B cell (primary cell): ENCODE measurements at regions not wholly inside any gene's neighbourhood (a gene's known extent, or its start where the extent isn't known, plus 50 kb on each side); places are given as distances from the start of the nearest gene placed in this dataset.

Source experiments
- ATAC-seq: fragments of 200-7000 bp; cut with Tn5 transposase; one replicate; pipeline ENCODE4 v1.10.0; 2021; ENCODE audit warnings: low read depth, mild to moderate bottlenecking, moderate number of reproducible peaks, moderate library complexity
- CTCF ChIA-PET: fragments of 350-600 bp; sonication (Branson Sonifier 250); formaldehyde crosslinking; loops from one replicate; lab custom pipeline; 2021; ENCODE audit warnings: antibody characterized with exemption, inconsistent platforms; lab: Charles Lee
- POLR2A ChIA-PET: fragments of 350-600 bp; sonication (Branson Sonifier 250); formaldehyde crosslinking; loops from one replicate; lab custom pipeline; 2021; ENCODE audit warnings: antibody characterized with exemption; lab: Charles Lee
- DNase-seq: peaks from one replicate; pipeline ENCODE4 v3.0.0; 2013
- H2AFZ ChIP-seq: 2 replicates; pipeline ENCODE4 v1.6.1; 2012; ENCODE audit warnings: mild to moderate bottlenecking, low read depth, low read length; ENCODE audit not compliant: insufficient read depth, poor library complexity, severe bottlenecking
- H3K27ac ChIP-seq, 2 donors: 1 replicate in 1 of 2; 2 replicates in 1 of 2; pipeline ENCODE4 v1.5.1; 2012 to 2013; ENCODE audit warnings: low read length in 2 of 2, mild to moderate bottlenecking in 2 of 2, moderate library complexity in 1 of 2
- H3K27me3 ChIP-seq, 4 experiments: fragments of 200-600 bp in 1 of 4; sonication (generic) in 1 of 4; replicated peaks in 1 of 4; 1 replicate in 2 of 4; 2 replicates in 2 of 4; pipeline versions ENCODE4 v1.6.1 to v1.7.0; 2013 to 2016; ENCODE audit warnings: low read length in 3 of 4, mild to moderate bottlenecking in 2 of 4, mixed read lengths in 1 of 4, moderate library complexity in 1 of 4; ENCODE audit not compliant: insufficient read depth in 4 of 4, control insufficient read depth in 3 of 4; ENCODE audit errors: control extremely low read depth in 1 of 4
- H3K36me3 ChIP-seq, 2 experiments: replicated peaks in 1 of 2; 1 replicate in 1 of 2; 2 replicates in 1 of 2; pipeline versions ENCODE4 v1.6.1 to v1.7.1; 2013; ENCODE audit warnings: low read length in 1 of 2; ENCODE audit not compliant: insufficient read depth in 2 of 2, control insufficient read depth in 1 of 2; ENCODE audit errors: control extremely low read depth in 1 of 2, extremely low read depth in 1 of 2
- H3K4me1 ChIP-seq, 2 donors: fragments of 200-600 bp in 1 of 2; sonication (generic) in 1 of 2; 1 replicate in 1 of 2; 2 replicates in 1 of 2; pipeline versions ENCODE4 v1.5.1 to v1.6.1; 2013 to 2017; ENCODE audit warnings: low read length in 2 of 2; ENCODE audit not compliant: control insufficient read depth in 2 of 2, insufficient read depth in 2 of 2
- H3K4me2 ChIP-seq: replicated peaks from 2 replicates; pipeline ENCODE3; 2012; ENCODE audit warnings: mild to moderate bottlenecking, low read depth, low read length; ENCODE audit not compliant: poor library complexity, severe bottlenecking
- H3K4me3 ChIP-seq, 5 experiments: fragments of 200-600 bp in 1 of 5; sonication (generic) in 1 of 5; 1 replicate in 3 of 5; 2 replicates in 2 of 5; pipeline versions ENCODE4 v1.5.1 to v1.7.0; 2011 to 2016; ENCODE audit warnings: low read length in 4 of 5, mild to moderate bottlenecking in 4 of 5, low read depth in 2 of 5, control low read depth in 1 of 5, moderate library complexity in 1 of 5; ENCODE audit not compliant: insufficient read depth in 1 of 5; ENCODE audit errors: control extremely low read depth in 1 of 5, extremely low read depth in 1 of 5
- H3K79me2 ChIP-seq: fragments of 200-600 bp; sonication (generic); one replicate; pipeline ENCODE4 v1.6.0; 2016; ENCODE audit warnings: low read length; ENCODE audit not compliant: control insufficient read depth, insufficient read depth
- H3K9ac ChIP-seq: fragments of 200-600 bp; sonication (generic); 2 replicates; pipeline ENCODE4 v1.6.1; 2017; ENCODE audit warnings: mild to moderate bottlenecking, low read length, moderate library complexity
- H3K9me3 ChIP-seq, 3 donors: one replicate each; pipeline versions ENCODE4 v1.6.1 to v1.7.1; 2013; ENCODE audit warnings: low read length in 2 of 3; ENCODE audit not compliant: control insufficient read depth in 2 of 3, insufficient read depth in 1 of 3; ENCODE audit errors: control extremely low read depth in 1 of 3
- H4K20me1 ChIP-seq: 2 replicates; pipeline ENCODE4 v1.6.0; 2012; ENCODE audit warnings: mild to moderate bottlenecking, low read length; ENCODE audit not compliant: insufficient read depth, control insufficient read depth, poor library complexity, severe bottlenecking
- H3K27ac Mint-ChIP-seq: one replicate; pipeline ENCODE4 v1.8.0; 2021; ENCODE audit warnings: mixed read lengths
- H3K27me3 Mint-ChIP-seq: one replicate; pipeline ENCODE4 v1.8.0; 2021; ENCODE audit warnings: mixed read lengths
- H3K4me1 Mint-ChIP-seq: one replicate; pipeline ENCODE4 v1.8.0; 2021; ENCODE audit warnings: mixed read lengths
- H3K4me3 Mint-ChIP-seq: one replicate; pipeline ENCODE4 v1.8.0; 2021; ENCODE audit warnings: mixed read lengths
- H3K9me3 Mint-ChIP-seq: one replicate; pipeline ENCODE4 v1.8.0; 2022; ENCODE audit warnings: mixed read lengths; ENCODE audit not compliant: insufficient read depth
- EZH2 ChIP-seq: IDR thresholded peaks from 2 replicates; pipeline ENCODE4 v1.6.1; 2012; ENCODE audit warnings: borderline replicate concordance, low read depth, mild to moderate bottlenecking, moderate library complexity, low read length; ENCODE audit not compliant: insufficient read depth, poor library complexity, severe bottlenecking
- WGBS: methylation state at CpG from one replicate; pipeline ENCODE4 v1.1.5; 2013; ENCODE audit warnings: missing lambda C conversion rate; ENCODE audit not compliant: insufficient coverage; 5-methylcytosine and 5-hydroxymethylcytosine counted together
- intact Hi-C: fragments of 100-400 bp; cut with micrococcal nuclease; formaldehyde crosslinking; loops from one replicate; pipeline ENCODE4 v1.10.0; 2022
- TF ChIP-seq, protein P1 (sequence below): fragments of 200-600 bp; IDR thresholded peaks from one replicate; pipeline ENCODE4 v1.8.0; 2022; ENCODE audit warnings: antibody characterized with exemption, mild to moderate bottlenecking

DNA sequence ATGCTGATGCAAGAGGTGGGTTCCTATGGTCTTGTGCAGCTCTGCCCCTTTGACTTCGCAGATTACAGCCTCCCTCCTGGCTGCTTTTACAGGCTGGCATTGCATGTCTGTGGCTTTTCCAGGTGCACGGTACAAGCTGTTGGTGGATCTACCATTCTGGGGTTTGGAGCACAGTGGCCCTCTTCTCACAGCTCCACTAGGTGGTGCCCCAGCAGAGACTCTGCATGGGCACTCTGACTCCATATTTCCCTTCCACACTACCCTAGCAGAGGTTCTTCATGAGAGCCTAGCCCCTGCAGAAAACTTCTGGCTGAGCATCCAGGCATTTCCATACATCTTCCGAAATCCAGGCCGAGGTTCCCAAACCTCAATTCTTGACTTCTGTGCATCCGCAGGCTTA is 989.0 kb downstream of the PLA2G4A start:
- Mint-ChIP-seq H3K27ac (no peak overlapping the region), H3K27me3 (no peaks in the 10 kb centered on the region), H3K9me3 (peaks cover 6% of the 10 kb centered on the region), H3K4me3 (no peak overlapping the region), H3K4me1 (no peaks in the 10 kb centered on the region)
- no peaks in the 10 kb centered on the region for H3K36me3 ChIP-seq
- CTCF ChIA-PET = no interaction called here
- H3K4me2 ChIP-seq = no peak overlapping the region
- H3K4me3 ChIP-seq = no peak overlapping the region
- H3K9ac ChIP-seq = no peak overlapping the region
- intact Hi-C loops = no loop called here
- 97% methylated on average over 5 of the region's 5 CpGs for WGBS
- no peak overlapping the region for H3K27ac ChIP-seq
- no peaks in the 10 kb centered on the region for H3K27me3 ChIP-seq
- POLR2A ChIA-PET = no interaction called here
- DNase-seq = no peak
- no peak for TF ChIP-seq EZH2
- TF ChIP-seq, protein P1, sequence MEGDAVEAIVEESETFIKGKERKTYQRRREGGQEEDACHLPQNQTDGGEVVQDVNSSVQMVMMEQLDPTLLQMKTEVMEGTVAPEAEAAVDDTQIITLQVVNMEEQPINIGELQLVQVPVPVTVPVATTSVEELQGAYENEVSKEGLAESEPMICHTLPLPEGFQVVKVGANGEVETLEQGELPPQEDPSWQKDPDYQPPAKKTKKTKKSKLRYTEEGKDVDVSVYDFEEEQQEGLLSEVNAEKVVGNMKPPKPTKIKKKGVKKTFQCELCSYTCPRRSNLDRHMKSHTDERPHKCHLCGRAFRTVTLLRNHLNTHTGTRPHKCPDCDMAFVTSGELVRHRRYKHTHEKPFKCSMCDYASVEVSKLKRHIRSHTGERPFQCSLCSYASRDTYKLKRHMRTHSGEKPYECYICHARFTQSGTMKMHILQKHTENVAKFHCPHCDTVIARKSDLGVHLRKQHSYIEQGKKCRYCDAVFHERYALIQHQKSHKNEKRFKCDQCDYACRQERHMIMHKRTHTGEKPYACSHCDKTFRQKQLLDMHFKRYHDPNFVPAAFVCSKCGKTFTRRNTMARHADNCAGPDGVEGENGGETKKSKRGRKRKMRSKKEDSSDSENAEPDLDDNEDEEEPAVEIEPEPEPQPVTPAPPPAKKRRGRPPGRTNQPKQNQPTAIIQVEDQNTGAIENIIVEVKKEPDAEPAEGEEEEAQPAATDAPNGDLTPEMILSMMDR = no peak
- H3K9me3 ChIP-seq = peaks cover 0 to 6% (median 0%) of the 10 kb centered on the region in 3 donors
- H3K4me1 ChIP-seq = no peaks in the 10 kb centered on the region
- H2AFZ ChIP-seq = no peak overlapping the region
- no peak for ATAC-seq
- H3K79me2 ChIP-seq = no peaks in the 10 kb centered on the region
- H4K20me1 ChIP-seq = no peaks in the 10 kb centered on the region

DNA sequence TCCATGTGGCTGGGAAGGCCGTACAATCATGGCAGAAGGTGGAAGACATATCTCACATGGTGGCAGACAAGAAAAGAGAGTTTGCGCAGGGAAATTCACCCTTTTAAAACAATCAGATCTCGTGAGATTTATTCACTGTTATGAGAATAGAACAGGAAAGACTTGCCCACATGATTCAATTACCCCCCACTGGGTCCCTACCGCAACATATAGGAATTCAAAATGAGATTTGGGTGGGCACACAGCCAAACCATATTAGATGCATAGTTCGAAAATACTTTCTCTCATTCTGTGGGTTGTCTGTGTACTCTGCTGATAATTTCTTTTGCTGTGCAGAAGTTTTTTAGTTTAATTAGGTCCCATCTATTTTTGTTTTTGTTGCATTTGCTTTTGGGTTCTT is 990.3 kb downstream of the PLA2G4A start:
- no peak for DNase-seq
- Histone ChIP-seq H3K27me3 (no peaks in the 10 kb centered on the region), H3K79me2 (no peaks in the 10 kb centered on the region), H3K36me3 (no peaks in the 10 kb centered on the region), H3K27ac (no peak overlapping the region), H3K4me3 (no peak overlapping the region), H3K9me3 (peaks cover 0 to 6% (median 0%) of the 10 kb centered on the region in 3 donors), H2AFZ (no peak overlapping the region), H3K4me2 (no peak overlapping the region), H3K4me1 (no peaks in the 10 kb centered on the region), H4K20me1 (no peaks in the 10 kb centered on the region), H3K9ac (no peak overlapping the region)
- no peak for TF ChIP-seq EZH2
- TF ChIP-seq, protein P1 = no peak
- no peak for ATAC-seq
- H3K9me3 Mint-ChIP-seq = peaks cover 6% of the 10 kb centered on the region
- no CpG with 5 or more reads among the region's 5 CpGs for WGBS
- POLR2A ChIA-PET = no interaction called here
- H3K27ac Mint-ChIP-seq = no peak overlapping the region
- H3K27me3 Mint-ChIP-seq = no peaks in the 10 kb centered on the region
- CTCF ChIA-PET = no interaction called here
- H3K4me3 Mint-ChIP-seq = no peak overlapping the region
- intact Hi-C loops = no loop called here
- no peaks in the 10 kb centered on the region for H3K4me1 Mint-ChIP-seq
